Stimulated activated CD4-positive, alpha-beta T cell treated with anti-CD3 and anti-CD28 coated beads, Interleukin-15, amount 100 ng/mL, for 48 hours (primary cell): ENCODE measurements at regions not wholly inside any gene's neighbourhood (a gene's known extent, or its start where the extent isn't known, plus 50 kb on each side); places are given as distances from the start of the nearest gene placed in this dataset.
"Not testable (repeated sequence)": the region's sequence is repeated elsewhere in the genome, so short reads cannot be mapped to it uniquely, and the experiment has no call there.

Experiments
- DNase-seq, 2 donors: peaks; one replicate each; pipeline ENCODE4 v3.0.0-alpha.2; 2020; ENCODE audit warnings: low read depth in 2 of 2

DNA sequence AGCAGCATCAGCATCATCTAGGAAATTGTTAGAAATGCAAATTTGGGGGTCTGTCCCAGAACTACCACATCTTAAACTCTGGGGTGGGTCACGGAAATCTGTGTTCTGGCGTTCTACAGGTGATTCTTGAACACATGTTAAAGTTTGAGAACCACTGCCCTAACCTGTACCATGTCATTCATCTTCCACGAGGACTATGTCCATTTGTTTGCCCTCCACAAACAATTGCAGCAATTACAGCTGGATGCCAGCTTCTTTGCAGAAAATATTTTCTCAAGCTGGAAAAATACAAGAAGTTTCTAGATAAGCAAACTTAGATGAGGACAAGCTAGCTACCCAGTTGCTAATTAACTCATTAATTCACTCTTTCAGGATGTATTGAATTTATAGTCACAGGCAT is 54.1 kb downstream of the MAFB start:
- no peak for DNase-seq

DNA sequence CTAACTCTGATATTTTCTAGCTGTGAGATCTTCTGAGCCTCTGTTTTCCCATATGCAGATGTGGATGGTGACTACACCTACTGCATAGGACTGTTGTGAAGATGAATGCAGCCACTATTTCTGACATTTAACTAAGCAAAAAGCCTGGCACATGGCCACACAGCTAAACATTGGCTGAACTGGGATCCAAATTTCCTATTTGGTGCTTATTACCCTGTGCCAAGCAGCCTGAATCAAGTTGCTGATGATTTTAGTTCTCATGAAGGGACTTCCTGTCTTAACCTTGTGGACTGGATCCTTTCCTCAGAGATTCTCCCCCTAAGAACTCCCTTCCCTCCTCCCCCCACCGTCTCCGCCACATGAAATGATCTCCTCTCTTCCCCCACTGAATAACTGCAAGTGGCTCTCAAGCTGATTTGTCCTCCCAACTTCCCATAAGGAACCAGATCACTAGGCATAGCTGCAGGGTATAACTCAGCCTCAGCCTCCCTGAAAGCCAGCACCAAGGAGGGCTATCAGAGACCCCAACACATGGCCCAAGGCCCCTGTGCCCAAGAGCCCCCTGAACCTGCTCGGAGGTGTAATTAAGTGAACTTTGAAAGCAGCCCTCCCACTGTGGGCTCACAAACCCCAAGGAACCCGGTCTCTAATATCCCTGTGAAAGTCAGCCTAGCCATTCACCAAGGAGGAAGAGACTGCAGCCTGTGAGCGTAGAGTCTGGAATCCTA is 55.7 kb downstream of the MAFB start:
- DNase-seq: no peak

DNA sequence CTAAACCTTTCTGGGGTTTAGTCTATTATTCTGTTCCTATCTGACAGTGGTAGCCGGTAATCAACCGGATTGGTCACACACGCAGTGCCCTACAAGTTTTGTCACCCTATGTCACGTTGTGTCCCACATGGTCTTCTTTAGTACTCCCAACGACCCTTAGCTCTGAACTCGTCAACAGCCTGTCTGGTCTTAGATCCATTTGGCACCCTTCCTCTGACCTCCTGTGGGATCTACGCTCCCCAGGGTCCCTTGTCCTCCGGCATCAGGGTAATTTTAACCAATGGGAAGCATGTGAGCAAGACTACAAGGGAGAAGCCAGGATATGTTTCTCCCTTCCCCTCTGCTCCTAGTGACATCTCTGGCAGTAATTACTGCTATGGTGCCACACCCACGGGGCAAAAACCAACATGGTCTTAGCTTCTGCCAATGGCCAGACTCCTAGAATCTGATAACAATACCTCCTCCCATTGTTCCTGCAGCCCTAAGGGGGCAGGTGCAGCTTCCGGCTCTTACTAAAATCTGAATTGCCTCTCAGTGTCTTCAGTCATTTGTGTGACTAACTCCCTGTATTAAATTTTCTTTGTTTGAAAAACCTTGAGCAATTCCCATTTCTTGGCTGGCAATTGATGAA is 56.6 kb downstream of the MAFB start:
- DNase-seq: no peak

DNA sequence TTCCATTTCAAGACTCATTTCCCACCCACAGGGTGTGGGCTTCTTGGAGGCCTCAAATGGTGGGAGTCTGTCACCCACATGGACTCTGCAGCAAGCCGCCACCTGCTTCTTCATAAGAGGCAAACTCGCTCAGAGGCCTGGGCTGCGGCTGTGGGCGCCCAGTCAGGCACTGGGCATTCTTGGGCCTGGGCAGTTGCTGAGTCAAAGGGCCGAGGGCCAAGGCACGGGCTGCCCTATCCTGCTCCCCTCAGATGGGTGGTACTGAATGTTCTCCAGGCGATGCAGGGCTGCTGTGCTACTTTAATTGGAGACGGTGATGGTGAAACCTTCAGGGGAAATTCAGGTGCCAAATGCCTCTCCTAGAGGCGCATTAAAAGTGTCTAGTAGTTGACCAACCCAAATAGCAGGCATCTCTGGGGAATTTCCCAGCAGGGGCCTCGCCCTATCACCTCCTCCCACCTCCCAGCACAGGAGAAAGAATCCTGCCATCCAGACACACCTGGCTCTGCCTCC is 57.9 kb downstream of the MAFB start:
- no peak for DNase-seq

DNA sequence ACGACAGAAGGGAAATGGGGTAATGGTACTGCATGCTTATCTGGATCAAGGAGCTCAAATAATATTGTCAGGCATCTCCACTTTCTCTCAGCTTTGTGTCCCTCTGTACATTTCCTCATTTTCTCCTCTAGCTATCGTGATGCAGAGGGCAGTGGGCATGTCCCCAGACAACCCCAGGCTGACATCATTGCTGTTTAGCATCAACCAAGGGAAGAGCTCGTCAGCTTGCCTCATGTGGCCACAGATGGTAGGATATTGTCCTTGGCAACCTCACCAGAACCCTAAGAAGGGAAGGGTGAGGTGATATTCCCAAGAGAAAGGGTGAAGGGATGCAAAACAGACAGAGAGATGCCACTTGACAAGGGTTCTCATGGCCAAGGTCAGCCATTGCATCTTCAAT is 58.3 kb downstream of the MAFB start:
- DNase-seq: no peak

DNA sequence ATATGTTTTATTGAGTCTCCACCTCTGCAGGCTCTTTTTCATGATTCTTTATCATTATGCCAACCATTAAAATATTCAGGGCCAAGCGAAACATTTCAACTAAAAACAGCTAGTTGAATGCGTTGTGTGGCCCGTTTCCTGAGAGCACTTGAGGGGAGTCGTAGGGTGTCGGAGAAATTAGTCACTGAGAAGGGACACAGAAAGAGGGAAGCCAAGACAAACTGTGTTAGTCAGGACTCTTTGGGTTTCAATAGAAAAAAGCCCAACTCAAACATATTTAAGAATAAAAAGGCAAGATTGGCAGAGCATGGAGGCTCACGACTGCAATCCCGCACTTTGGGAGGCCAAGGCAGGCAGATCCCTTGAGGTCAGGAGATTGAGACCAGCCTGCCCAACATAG is 58.9 kb downstream of the MAFB start:
- DNase-seq: no peak

DNA sequence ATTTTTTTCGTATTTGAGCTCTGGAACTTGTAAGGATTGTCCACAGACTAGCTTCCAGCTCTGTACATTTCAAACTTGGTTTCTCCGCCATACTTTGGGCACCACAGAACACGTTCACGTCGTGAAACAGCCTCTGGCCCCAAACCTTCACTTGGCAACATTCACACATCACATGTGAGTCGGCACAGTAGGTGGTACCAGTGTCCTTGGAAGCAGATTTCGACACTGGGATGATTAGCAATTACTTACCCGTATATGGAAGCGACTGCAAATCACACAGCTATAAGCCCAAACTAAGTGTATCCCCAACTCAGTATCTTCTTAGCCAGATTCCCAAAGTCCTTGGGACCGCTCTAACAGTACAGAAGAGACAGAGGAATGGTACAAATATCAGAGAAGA is 60.2 kb downstream of the MAFB start:
- DNase-seq: no peak

DNA sequence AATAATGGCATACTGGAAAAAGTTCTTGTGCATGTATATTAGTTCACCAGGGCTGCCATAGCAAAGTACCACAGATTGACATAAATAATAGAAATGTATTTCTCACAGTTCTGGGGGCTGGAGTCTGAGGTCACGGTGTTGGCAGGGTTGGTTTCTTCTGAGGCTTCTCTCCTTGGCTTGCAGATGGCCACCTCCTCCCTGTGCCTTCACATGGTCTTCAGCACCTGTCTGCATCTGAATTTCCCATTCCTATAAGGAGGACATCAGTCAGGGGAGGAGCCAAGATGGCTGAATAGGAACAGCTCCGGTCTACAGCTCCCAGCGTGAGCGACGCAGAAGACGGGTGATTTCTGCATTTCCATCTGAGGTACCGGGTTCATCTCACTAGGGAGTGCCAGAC is 70.0 kb downstream of the MAFB start:
- DNase-seq: not testable (repeated sequence)

DNA sequence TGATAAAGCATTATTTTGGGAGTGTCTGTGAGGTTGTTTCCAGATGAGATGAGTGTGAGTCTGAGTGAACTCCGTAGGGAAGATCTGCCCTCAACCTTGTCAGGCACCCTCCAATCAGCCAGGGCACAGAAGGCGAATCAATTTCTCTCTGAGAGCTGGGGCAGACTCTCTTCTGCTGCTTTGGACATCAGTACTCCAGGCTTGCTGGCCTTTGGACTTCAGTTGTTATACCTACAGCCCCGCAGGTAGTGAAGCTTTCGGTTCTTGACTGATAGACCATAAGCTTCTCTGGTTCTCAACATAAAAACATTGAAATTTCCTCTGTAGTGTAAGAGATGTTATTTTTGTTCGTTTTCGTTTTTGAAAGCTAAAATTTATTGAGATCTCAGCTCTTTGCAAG is 71.4 kb downstream of the MAFB start:
- DNase-seq: no peak

DNA sequence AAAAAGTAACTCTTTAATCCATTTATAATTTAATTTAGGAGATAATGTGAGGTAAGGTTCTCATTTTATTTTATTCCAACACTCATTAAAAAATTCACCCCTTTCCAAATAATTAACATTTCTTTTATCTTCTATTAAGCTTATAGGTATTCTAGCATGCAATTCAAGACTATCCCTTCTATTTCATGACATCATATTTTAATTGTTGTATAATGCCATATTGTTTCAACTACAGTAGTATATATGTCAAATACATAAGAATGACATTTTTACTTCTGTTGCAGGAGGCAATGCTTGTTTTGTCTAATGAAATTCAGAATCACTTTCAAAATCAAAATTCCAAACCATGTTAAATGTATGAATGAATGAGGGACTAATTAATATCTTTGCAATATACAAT is 76.2 kb downstream of the MAFB start:
- DNase-seq: no peak

DNA sequence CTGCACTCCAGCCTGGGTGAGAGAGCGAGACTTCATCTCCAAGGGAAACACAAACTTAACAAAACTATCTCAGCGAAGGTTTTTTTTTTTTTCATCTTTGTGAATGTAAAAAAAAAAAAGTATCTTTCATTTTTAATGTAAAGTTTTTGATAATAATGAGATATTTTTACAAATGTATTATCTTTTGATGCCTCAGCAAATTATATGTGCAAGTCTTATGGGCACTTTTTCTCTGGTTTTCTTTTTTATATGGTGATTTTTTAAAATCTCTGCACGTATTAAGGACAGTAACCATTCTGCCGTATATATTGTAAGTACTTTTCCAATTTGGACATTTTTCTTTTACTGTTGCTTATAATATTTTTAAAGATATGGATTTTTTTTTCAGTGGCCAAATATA is 76.8 kb downstream of the MAFB start:
- DNase-seq: no peak

DNA sequence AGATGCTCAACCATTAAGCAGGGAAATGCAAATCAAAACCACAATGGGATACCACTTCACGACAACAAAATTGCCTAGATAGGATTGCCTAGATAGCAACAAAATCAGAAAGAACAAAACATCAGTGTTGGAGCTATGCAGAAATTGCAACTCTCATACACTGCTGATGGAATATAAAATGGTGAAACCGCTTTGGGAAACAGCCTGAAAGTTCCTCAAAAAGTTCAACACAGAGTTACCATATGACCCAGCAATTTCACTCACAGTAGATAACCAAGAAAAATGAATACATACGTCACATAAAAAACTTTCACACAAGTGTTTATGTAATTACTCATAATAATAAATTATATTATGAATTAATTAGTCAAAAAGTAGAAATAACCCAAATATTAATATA is 78.3 kb downstream of the MAFB start:
- DNase-seq: no peak

DNA sequence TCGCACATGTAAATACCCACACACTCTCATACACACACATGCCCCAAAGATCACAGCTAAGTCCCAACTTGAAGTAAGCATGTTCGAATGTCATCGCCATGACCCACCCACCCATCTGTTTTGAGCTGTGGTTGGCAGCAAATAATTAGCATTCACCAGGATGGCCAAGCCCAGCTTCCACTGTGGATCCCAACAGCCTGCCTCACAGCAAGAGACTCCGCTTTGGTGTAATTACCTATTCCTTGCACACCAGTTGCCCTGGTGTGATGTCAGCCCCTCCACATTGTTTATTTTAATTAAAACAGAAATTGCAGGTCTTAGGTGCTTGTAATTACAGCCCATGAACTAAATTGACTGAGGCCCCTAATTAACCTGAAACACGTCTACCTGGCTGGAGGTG is 81.1 kb downstream of the MAFB start:
- no peak for DNase-seq

DNA sequence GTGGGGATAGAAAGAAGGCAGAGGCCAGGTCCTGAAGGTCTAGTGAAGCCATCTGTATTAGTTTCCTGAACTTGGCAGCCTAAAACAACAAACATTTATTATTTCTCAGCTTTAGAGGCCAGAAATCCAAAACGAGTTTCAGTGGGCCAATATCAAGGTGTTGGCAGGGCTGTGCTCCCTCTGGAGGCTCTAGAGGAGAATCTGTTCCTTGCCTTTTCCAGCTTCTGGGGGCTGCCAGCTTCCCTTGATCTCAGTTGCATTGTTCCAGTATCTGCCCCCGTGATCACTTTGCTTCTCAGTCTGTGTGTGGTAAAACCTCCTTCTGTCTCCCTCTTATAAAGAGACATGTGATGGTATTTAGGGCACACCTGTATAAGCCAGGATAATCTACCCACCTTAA is 82.4 kb downstream of the MAFB start:
- no peak for DNase-seq

DNA sequence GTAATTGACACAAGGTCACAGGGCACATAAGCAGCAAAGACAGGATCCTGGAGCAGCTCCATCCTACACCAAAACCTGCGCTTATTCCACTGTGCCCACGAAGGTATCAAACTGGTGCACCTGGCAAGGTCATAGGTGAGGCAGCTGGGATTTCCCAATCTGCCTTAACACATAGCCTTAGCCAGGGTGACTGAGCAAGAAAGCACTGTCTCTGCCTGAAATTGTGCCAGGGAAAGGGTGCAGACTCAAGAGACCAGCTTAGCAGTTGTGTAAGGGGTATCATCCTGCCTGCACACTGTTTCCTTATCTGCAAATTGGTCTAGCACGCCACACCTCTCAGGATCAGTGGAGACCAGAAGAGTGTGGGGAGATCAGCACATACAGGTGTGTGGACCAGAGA is 82.8 kb downstream of the MAFB start:
- no peak for DNase-seq

DNA sequence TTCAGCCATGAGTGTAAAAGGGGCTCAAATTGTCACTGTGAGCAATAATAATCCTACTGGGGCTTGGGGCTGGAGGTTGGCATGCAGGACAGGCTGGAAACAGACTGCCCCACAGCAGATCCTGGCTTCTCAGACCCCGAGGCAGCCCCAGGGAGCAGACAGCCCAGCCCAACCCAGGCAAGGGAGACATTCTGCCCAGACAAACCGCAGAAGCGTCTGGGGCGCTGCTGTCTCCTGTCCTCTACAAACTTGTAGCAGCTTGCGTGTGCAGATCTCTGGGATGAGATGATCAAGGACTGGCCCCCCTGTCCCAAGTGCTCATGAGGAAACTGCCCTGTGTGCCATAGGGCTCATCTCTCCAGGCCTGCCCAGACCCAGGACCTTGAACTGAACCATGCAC is 84.6 kb downstream of the MAFB start:
- DNase-seq: no peak

DNA sequence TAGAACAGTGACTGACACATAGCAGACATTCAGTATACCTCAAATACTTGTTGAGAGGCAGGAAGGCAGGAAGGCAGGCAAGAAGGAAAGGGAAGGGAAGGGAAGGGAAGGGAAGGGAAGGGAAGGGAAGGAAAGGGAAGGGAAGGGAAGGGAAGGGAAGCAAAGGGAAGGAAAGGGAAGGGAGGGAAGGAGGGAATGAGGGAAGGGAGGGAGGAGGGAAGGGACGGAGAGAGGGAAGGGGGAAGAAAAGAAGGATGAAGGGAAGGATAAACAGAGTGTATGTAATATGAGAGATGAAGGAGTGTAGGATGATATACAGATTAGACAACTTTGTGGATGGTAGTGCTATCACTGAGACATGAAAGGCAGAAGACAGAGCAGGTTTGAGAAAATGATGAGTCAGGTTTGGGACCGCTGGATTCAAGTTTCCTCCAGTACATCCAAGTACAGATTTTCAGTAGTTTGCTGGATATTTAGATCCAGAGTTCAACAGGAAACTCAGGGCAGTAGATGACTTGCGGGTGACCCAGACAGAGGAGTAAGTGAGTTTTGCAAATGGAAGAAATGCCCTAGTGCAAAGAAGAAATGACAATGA is 85.9 kb downstream of the MAFB start:
- DNase-seq: no peak

DNA sequence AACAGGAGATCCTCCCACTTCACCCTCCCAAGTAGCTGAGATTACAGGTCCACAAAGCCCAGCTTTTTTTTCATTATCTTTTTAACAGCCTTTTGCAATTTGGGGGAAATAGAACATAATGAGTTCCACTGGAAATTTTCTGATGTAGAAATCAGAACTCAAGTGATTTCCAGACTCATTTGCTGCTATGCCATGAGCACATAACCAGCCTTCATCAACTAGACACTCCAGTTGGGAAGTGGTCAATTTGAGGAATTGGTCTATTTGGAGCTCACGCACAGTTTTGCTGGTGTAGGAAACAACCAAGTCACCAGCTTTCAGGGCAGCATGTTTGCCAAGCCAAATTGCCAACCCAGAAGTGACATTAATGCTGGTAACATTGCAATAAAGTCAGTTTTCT is 86.7 kb downstream of the MAFB start:
- DNase-seq: no peak

DNA sequence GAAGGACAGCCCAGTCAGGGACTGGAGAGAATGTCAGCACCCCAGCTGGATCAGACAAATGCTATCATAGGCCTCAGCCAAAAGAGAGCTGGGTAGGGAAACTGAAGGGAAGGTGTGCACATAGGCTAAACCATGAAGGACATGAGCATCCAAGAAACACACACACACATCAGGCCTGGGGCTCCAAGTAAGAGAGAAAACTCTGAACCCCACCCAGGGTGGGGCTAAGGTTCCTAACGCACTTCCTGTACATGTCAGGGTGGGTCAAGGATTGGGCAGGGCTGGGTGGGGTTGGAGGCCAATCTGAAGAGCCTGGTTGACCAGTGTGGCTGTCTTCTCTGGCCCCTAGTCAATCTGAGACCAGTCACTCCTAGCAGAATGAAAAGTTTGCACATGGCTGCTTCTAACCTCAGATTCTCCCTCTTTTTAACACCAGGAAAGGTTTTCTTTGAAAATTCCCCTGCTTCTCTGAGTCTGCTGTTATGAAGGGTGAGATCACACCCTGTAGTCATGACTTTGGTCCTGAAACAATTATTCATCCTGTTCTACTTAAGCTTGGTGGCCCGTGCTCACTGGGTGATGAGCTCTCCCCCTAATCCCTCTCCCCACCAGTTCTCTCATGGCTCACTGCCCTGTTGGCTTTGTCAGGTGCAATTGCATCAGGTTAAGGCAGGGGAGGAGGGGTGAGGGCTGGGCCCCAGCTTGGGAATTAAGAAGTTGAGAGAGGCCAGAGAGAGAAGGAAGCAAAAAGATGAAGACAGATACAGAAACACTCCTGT is 88.4 kb downstream of the MAFB start:
- DNase-seq: no peak

DNA sequence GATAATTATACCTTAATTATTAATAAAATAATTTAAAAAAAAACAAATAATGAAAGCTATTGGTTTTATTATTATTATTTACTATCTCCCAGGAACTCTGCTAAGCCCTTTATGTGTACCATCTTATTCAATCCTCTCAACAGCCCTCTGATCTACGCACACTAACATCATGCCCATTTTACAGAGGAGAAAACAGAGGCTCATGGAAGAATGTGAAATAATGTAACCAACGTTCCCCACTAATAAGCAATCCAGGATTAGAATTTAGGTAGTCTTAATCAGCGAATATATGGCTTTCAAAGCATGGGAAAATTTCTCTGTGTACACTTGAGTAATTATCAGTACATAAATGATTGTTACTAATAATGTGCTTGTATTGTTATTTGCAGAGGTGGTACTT is 89.0 kb downstream of the MAFB start:
- no peak for DNase-seq

DNA sequence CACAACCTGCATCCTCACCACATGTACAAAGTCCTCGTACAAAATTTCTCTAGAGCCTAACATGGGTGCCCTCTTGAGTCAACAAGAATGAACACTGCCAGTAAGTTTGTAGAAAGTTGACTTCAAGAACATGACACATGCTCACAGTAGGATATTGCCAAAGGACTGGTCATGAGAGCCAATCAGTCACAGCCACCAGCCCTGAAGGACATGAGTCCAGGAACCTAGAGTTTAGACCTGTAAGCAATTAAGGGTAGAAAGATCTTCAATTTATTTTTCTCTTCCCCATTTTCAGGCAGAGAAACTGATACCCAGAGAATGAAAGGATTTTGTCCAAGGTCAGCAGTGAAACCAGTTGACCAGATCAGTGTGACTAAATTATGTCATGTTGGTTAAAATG is 96.1 kb downstream of the MAFB start:
- no peak for DNase-seq

DNA sequence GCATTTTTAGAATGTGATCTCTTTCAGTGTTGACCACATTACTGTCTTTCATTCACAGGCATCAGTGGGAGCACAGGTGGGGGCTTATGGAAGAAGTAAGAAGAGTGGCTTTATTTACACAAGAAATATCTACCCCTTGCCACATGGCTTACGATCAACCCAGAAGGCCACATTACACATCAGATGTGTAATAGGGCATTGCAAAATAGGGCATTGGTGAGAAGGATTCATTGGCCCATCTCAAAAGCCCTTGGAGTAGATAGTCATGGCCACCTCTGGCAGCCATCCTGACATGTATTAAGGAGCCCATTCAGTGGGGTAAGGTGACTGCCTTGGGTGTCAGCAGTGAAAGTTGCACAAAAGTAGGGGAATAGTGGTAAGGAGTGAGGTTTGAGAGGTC is 97.5 kb downstream of the MAFB start:
- no peak for DNase-seq

DNA sequence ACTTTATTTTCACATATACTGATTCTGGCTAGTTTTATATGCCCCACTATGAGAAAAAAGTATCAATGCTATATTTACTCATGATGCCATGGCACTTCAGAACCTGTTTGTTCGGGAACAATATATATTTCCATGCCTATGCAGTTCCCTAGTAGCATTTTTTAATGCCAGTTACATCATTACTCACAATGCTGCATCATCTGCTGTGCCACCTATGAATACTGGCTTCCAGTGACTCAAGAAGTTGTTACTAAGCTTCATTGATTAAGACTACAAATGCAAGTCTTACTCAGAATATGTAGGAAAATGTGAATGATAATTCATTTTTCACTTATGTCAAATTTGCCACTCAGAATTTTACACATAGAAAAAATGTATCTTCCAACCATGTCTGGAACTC is 97.9 kb downstream of the MAFB start:
- DNase-seq: no peak
